ENCODE measurements at regions not wholly inside any gene's neighbourhood (a gene's known extent, or its start where the extent isn't known, plus 50 kb on each side); places are given as distances from the start of the nearest gene placed in this dataset.
"Not testable (repeated sequence)": the region's sequence is repeated elsewhere in the genome, so short reads cannot be mapped to it uniquely, and the experiment has no call there.

DNA sequence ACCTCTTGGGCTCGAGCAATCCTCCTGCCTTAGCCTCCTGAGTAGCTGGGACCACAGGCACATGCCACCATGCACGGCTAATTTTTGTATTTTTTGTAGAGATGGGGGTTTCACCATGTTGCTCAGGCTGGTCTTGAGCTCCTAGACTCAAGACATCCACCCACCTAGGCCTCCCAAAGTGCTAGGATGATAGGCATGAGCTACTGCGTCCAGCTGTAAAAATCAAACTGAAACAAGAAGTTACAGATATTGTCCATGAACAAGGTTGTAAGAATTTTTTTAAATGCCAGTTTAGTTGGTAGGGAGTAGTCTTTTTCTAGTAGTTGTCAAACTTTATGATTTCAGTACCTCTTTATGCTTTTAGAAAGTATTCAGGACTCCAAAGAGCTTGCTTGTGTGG lies 424.4 kb upstream of the PMFBP1 start:
- no peak for DNase-seq (ENCODE audit: low read depth)

DNA sequence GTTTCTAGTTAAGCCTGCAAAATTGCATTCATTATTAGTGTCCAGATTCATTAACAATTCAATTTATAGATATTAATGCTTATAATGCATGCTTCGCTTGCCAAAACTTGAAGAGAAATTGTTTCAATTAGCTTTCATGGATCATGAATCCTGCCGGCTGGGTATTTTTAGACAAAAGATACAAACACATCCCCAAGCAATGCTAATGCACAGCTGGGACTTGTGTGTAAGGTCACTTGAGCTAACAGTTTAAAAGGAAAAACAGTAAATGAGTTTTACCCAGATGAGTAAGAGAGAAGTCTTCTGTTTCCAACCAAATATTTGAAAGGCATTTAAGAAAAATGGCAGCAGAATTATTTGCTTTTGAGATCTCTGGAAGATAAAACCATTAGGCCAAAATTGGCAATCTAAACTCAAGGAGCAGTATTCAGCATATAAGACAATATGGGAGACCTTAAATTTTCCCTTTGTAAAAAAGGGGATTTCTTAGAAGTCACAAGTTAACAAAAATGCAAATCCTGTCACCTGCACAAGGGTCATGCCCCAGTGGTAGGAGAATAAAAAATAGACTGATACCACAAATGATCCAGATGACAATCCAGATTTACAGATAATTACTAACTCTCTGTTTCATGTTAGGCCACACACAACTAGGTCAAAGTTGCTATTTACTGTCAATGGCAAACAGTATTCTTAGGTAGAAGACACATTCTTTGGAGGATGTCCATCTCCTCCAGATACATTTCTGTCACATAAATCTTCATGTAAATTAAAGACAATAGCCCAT lies 418.4 kb upstream of the PMFBP1 start:
- no peak for DNase-seq (ENCODE audit: low read depth)

DNA sequence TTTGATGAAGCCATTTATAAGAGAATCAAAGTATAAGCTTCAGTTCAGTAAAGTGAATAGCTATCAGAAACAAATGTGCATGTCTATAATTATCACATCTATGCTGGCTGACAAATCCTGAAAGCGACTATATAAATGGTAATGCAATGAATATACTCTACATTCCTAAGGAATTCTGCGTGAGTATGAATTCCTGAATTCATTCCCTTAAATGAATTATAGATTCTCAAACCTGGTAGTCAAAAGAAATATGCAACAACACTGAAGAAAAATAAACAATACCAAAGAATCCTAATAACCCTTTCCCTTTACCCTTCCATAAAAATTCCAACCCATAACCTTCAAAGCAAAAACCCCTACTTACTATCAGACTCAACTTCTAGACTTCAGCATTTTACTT lies 416.6 kb upstream of the PMFBP1 start:
- DNase-seq (ENCODE audit: low read depth) = no peak

DNA sequence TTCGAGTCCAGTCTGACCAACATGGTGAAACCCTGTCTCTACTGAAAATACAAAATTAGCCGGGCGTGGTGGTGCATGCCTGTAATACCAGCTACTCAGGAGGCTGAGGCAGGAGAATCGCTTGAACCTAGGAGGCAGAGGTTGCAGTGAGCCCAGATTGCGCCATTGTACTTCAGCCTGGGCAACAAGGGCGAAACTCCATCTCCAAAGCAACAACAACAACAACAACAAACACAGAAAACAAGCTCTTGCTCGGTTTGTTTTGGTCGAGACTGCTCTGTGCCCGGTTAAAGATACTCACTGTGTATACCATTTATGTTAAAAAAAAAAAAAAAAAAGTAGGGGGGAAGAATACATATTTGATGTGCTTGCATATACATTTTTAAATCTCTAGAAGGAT lies 406.1 kb upstream of the PMFBP1 start:
- not testable (repeated sequence) for DNase-seq (ENCODE audit: low read depth)

DNA sequence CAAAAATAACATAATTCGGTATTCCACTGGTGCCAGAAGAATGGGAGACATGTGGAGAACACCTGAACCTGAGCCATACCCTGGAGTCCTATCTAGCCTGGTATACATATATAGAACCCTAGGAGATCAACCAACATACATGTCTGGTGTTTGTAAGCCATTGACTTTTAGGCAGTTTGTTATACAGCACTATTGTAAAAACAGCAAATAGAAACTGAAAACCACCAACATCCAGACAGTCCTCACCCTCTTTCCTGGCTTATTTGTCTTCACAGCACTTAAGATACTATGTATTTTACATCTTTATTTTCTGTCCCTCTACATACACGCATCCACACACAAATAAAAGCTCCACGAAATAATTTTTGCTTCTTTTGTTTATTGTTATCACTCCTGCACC lies 404.2 kb upstream of the PMFBP1 start:
- DNase-seq (ENCODE audit: low read depth) = no peak

DNA sequence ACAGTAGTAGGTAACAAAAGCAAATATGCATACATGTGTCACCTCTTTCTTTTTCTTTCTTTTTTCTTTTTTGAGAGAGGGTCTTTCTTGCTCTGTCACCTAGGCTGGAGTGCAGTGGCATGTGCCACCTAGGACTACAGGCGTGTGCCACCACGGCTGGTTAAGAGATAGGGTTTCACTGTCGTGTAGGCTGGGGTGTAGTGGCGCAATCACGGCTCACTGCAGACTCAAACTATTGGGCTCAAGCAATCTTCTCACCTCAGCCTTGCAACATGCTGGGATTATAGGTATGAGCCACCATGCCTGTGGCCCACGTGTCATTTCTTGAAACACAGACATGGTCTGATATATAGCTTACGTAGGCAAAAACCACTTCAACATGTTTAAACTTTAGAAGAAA lies 397.7 kb upstream of the PMFBP1 start:
- DNase-seq (ENCODE audit: low read depth) = no peak

DNA sequence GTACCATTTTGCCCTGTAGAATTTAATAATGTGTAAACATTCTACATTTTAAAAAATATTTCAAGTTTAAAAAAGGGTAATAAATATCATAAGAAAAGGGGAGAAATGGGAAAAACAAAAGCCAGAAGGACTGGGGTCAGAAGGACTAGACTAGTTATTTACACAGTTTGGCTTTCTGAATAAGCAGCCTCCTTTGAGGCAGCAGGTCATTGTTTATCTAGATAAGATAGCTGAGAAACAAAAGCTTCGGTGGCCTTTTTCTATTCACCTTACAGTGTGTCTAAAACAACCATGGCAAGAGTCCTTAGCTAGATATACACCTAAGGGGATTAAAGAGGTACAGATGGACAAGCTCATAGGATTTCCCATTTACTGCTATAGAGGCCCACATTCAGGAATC lies 396.5 kb upstream of the PMFBP1 start:
- no peak for DNase-seq (ENCODE audit: low read depth)

DNA sequence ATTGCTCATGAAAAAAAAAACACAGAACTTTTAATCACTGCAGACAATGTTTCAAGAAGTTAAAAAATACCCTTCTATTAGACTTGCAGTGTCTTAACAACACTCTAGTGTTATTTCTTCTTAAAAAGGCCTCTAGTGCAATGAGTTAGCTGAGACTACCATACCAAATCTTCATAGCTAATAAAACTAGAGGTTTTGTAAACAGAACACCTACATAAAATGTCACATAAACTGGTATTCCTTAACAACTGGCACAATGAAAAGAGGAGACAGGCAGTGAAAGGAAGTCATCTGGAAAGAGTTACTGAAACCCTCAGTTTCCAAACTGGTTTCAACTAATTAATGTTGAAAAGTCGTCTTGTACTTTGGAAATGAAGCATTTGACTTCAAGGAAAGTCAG lies 394.2 kb upstream of the PMFBP1 start:
- no peak for DNase-seq (ENCODE audit: low read depth)

DNA sequence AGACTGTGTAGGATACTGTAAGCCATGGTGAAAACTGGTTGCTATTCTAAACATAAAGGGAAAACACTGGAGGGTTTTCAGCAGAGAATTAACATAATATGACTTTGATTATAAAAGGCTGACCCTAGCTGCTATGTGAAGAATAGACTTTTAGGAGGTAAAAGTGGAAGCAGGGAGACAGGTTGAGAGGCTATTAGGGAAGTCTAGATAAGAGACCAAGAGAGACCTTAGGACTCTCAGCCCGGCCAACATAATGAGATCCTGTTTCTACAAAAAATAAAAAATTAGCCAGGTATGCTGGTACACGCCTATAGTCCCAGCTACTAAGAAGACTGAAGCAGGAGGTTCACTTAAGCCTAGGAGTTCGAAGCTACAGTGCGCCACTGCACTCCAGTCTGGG lies 393.2 kb upstream of the PMFBP1 start:
- no peak for DNase-seq (ENCODE audit: low read depth)

DNA sequence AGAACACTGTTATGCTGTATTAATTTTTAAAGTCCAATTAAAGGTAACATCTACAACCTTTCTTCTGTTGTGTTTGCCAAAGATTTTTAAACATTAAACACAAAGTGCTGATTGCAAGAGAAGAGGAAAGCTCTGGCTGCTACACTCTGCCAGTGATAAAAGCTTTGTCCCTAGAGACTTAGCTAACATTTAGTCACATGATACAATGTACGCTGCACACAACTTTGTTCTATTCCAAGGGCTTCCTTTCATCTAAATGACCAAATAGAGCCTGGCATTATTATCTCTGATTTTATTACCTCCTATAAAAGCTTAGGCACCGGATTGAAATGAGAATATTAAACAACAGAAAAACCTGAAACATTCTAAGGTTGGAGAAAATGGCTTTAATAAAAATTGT lies 388.7 kb upstream of the PMFBP1 start:
- DNase-seq (ENCODE audit: low read depth) = no peak

DNA sequence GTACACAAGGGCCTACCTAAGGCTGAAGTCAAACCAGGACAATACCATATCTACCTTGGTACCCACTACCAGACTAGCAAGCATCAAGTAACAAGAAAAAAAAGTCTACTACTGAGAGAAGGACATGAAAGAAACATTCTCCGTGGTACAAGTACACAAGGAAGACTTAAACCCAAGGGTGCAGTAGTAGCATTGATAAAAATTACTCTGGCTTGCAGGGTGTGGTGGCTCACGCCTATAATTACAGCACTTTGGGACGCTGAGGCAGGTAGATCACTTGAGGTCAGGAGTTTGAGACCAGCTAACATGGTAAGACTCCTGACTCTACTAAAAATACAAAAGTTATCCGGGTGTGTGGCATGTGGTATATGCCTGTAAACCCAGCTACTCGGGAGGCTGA lies 386.5 kb upstream of the PMFBP1 start:
- no peak for DNase-seq (ENCODE audit: low read depth)

DNA sequence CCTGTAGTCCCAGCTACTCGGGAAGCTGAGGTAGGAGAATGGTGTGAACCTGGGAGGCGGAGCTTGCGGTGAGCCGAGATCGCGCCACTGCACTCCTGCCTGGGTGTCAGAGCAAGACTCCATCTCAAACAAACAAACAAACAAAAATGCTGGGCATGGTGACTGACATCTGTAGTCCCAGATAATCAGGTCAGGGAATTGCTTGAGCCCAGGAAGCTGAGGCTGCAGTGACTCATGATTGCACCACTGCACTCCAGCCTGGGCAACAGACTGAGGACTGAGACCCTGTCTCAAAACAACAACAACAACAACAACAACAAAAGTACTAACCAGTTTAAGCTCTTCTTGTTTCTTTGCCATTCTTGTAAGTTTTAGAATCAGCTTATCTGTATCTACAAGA lies 383.0 kb upstream of the PMFBP1 start:
- DNase-seq (ENCODE audit: low read depth) = no peak

DNA sequence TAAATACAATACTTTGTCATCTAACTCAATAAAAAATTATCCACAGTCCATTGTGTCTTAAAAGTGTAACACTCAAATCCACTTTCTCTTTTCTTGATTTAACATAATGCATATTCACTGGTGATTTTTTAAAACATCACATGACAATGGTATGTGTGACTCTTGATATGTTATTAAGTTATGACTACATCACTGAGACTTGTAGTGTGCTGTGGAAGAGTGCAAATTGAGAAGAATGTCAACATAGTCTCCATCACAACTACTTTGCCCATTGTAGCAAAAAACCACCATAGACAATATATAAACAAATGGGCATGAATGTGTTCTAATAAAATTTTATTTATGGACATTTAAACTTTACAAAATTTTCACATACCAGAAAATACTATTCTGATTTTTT lies 380.7 kb upstream of the PMFBP1 start:
- no peak for DNase-seq (ENCODE audit: low read depth)

DNA sequence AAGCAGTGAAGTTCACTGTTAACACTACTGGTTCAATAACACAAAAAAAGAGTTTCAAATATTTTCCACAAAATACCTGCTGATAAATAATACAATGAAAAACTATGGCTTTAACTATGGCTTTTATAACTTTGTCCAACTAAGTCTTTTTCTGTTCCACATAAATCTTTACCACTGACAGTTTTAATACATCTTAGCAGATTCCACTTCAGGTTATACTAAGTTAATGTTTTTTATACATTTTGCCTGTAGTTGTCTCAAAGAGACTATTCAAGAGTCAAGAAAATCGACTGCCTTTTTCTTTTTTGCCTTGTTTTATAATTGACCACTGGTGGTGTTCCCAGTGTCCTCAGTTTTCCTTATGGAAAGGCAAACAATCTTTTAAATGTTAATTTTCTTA lies 379.7 kb upstream of the PMFBP1 start:
- DNase-seq (ENCODE audit: low read depth) = no peak

DNA sequence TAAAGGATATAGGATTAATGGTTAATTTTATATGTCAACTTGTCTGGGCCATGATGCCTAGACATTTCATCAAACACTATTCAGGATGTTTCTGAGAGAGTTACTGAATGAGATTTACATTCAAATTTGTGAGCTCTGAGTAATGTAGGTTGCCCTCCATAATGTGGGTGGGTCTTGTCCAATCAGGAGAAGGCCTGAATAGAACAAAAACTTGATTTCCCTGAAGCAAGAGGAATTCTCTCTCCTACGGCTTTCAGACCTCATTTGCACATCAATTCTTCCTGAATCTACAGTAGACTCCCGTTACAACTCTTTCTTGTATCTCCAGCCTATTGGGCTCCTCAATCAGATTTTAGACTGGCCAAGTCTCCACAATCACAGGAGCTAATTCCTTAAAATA lies 377.9 kb upstream of the PMFBP1 start:
- DNase-seq (ENCODE audit: low read depth) = no peak

DNA sequence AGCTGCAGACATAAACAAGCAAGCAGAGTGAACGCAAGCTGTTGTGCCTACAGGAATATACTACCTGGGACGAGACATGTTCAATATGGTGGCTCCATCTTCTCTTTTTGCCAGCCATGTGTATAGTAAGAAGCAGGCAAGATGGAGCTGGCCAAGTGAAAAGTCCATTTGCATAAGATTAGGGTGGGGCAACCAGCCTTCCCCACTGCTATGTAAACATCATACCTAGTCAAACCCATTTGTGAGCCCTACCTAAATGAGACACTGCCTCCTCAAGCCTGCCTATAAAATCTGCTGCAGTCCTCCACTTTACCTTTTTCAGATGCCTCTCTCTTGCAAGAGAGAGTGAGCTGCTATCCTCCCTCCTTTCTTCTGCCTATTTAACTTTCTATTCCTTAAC lies 370.1 kb upstream of the PMFBP1 start:
- no peak for DNase-seq (ENCODE audit: low read depth)

DNA sequence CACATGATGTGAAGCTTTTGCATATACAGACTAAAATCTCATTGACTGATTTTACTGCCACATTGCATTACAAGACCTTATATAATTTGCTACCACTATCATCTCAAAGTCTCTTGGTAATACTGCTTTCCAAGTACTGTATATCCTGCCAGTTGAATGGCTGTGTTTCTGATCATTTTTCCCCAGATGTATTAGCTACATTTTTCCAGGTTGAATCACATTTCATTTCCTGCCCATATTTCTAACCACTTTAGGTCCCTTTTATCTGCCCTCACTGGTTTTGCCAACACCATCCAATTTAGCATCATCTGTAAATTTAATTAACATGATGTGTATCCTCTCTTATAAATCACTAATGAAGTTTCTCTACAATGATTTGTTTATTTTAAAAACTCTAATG lies 365.7 kb upstream of the PMFBP1 start:
- no peak for DNase-seq (ENCODE audit: low read depth)

DNA sequence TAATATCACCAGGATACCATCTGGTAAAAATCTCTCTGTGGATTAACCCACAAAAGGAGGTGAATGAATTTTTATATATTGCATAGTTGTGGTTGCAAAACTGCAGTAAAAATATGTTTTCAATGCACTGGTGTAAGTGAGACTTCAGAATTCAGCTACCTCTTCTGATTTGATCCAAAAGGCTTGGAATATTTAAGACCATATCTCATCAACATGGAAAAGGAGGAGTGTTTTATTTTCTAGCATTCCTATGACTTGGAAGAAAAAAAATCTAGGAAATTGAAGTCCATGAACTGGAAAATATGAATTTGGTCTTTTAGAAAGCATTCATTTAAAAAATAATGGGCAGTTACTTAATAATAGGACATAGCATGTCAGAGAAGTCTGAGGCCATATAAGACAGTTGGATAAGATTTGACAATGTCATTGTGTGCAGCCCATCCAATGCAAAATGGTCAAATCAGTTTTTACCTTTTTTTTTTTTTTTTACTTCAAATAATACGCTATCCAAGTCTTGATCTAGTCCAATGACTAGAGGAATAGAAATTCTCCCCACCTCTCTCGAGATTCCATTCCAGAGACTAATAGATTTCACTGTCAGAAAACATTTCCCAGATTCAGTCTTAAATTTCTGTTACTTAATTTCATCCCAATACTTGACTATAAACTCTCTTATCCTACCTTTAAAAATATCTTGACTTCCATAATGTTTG lies 364.9 kb upstream of the PMFBP1 start:
- DNase-seq (ENCODE audit: low read depth) = no peak

DNA sequence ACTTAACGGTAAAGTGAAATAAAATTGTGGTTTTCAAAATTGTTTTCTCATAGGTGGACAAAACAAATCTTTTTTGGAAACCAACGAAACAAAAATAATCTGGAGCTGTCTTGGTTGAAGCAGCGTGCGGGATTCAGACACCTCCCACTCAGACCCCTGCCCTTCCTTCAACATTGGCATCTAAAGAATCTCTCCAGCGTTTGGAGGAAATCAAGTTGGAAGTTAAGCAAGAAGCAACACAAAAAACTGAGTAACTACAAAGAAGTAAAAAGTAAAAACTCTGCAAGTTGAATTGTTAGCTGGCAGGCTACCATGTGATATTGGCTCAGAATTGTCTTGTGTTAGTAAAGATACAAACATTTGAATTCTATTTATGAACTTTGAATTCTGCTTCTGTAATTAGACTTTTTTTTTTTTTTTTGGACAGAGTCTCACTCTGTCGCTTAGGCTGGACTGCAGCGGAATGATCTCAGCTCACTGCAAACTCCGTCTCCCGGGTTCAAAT lies 361.0 kb upstream of the PMFBP1 start:
- no peak for DNase-seq (ENCODE audit: low read depth)

DNA sequence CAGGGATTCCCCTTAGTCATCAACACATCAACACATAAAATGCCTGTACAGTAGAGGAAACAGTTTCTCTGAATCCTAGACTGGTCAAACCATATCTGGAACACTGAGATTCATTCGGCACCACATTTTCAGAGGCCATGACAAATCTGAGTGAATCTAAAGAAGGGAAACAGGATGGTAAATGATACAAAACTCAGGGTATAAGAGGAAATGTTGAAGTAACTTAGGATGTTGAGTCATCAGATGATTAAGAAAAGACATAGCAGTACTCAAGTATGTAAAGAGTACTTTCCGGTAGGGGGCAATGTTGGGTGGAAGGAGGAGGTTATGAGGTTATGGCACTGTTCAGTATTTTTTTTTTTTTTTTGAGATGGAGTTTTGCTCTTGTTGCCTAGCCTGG lies 358.5 kb upstream of the PMFBP1 start:
- DNase-seq (ENCODE audit: low read depth) = no peak

DNA sequence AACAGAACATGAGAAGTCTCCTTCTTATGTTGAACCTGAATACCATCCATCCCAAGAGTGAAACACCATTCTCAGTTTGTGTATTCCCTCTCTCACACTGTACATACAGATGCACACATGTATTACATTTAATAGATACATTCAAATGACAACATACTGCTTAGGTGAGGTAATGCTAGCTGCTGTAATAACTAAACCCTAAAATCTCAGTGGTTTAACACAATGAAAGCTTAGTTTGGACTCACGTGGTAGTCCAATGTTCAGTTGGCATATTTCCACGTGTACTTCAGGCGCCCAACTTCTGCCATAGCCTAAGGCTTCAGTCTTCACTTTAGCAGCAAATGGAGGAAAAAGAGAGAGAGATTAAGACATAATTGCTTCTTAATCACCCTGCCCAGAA lies 351.1 kb upstream of the PMFBP1 start:
- DNase-seq (ENCODE audit: low read depth) = no peak

DNA sequence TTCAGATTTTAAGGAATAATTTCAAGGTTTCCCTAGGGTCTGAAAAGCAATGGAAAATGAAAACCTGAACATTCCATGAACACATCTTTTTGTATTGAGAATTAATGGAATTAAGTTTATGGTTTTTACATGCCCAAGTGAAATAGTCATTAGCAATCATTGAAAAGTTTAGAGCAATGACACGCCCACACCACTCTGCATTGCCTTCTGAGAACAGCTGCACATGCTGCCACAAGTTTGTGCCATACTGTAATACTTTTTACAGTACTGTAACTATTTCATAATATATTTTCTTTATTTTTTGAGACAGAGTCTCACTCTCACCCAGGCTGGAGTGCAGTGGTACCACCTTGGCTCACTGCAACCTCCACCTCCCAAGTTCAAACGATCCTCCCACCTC lies 345.2 kb upstream of the PMFBP1 start:
- DNase-seq (ENCODE audit: low read depth) = no peak

DNA sequence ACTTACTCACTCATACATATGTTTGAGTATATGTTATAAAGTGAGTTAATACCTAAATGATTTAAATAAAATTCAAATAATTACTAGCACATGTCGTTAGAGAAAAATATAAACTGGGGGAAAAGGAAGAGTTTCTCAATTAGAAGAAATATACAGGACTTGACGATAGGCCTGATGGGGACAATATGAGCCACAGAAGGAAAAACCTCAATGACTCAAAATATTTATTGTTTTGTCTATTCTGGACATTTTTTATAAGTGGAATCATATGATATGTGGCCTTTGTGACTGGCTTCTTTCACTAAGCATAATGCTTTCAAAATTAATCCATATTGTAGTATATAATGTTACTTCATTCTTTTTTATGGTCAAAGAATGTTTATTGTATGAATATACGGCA lies 339.2 kb upstream of the PMFBP1 start:
- no peak for DNase-seq (ENCODE audit: low read depth)

DNA sequence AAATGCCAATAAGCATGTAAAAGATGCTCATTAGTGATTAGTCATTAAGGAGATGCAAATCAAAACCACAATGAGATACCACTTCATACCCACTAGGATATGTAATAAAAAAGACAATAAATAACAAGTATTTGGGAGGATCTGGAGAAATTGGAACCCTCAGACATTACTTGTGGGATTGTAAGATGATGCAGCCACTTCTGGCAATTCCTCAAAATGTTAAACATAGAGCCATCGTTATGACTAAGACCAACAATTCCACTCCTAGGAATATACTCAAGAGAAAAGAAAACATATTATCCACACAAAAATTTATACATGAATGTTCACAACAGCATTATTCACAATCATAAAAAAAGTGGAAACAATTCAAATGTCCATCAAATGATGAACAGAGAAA lies 336.2 kb upstream of the PMFBP1 start:
- DNase-seq (ENCODE audit: low read depth) = no peak
